K562 (cell line): ENCODE measurements at regions not wholly inside any gene's neighbourhood (a gene's known extent, or its start where the extent isn't known, plus 50 kb on each side); places are given as distances from the start of the nearest gene placed in this dataset.
A peak's percentile ranks its signal among the peaks of the same experiment; 100 is the strongest.

Experiments used
- ATAC-seq: fragments of 200-7000 bp; cut with Tn5 transposase; 3 replicates; pipeline ENCODE4 v1.9.1; 2020; ENCODE audit warnings: moderate library complexity
- BruUV-seq: library from RNA; stranded (reverse); fragments of 400-500 nt; replicated peaks from 2 replicates; lab custom pipeline; 2021; lab: Mats Ljungman, UMichigan
- CTCF ChIA-PET: fragments of 300-600 bp; formaldehyde crosslinking; extraction: SDS; loops from one replicate; lab custom pipeline; 2021; ENCODE audit warnings: low intra/inter-chr PET ratio; lab: Yijun Ruan, JAX
- POLR2A ChIA-PET: fragments of 300-600, 350-650 bp; sonication (Branson Sonifier 250); formaldehyde crosslinking; extraction: SDS; loops from one replicate; lab custom pipeline; 2021; ENCODE audit warnings: antibody characterized with exemption, inconsistent platforms; lab: Yijun Ruan, JAX
- DNase-seq, 4 experiments: peaks; one replicate each; pipeline versions ENCODE4 v3.0.0 to v3.0.0-alpha.2; 2011 to 2018; ENCODE audit warnings: low spot score in 3 of 4, mixed read lengths in 3 of 4; ENCODE audit errors: extremely low read depth in 1 of 4
- FAIRE-seq: peaks from 2 replicates; lab custom pipeline; 2011; peaks lifted over from hg19 to GRCh38; lab: Jason Lieb, UNC
- H2AFZ ChIP-seq: 2 replicates; pipeline ENCODE4 v1.6.0; 2011; ENCODE audit warnings: low read depth, low read length, control low read depth, inconsistent platforms
- H3K27ac ChIP-seq: fragments of 200-600 bp; 3 replicates; pipeline ENCODE4 v1.8.0; 2011; ENCODE audit warnings: low read depth, mild to moderate bottlenecking, control low read depth, inconsistent platforms, low read length, moderate library complexity, mixed read lengths; ENCODE audit errors: extremely low read depth
- H3K27me3 ChIP-seq, 2 experiments: fragments of 300-600 bp in 1 of 2; 2 replicates in 1 of 2; 3 replicates in 1 of 2; pipeline versions ENCODE4 v1.6.0 to v1.8.0; 2011; ENCODE audit warnings: inconsistent platforms in 2 of 2, low read length in 2 of 2, mild to moderate bottlenecking in 1 of 2, mixed read lengths in 1 of 2, moderate library complexity in 1 of 2; ENCODE audit not compliant: control insufficient read depth in 2 of 2, insufficient read depth in 2 of 2
- H3K36me3 ChIP-seq: fragments of 300-600 bp; 3 replicates; pipeline ENCODE4 v1.8.0; 2011; ENCODE audit warnings: mild to moderate bottlenecking, low read length, inconsistent platforms; ENCODE audit not compliant: control insufficient read depth, insufficient read depth
- H3K4me1 ChIP-seq, 2 experiments: fragments of 200-600 bp in 1 of 2; replicated peaks in 1 of 2; 2 replicates in 1 of 2; 3 replicates in 1 of 2; pipeline versions ENCODE4 v1.5.1 to v1.8.0; 2011; ENCODE audit warnings: inconsistent platforms in 2 of 2, low read length in 2 of 2, mild to moderate bottlenecking in 1 of 2, mixed read lengths in 1 of 2, moderate library complexity in 1 of 2; ENCODE audit not compliant: control insufficient read depth in 2 of 2, insufficient read depth in 2 of 2
- H3K4me2 ChIP-seq: 2 replicates; pipeline ENCODE4 v1.6.1; 2011; ENCODE audit warnings: low read length, control low read depth, inconsistent platforms, mixed read lengths; ENCODE audit not compliant: insufficient read depth
- H3K4me3 ChIP-seq: fragments of 200-600 bp; sonication (generic), shearing (Covaris generic); 2 replicates; pipeline ENCODE4 v1.5.1; 2016; ENCODE audit warnings: control low read depth, inconsistent platforms
- H3K79me2 ChIP-seq: fragments of 200-600 bp; 3 replicates; pipeline ENCODE4 v1.8.0; 2011; ENCODE audit warnings: low read length, inconsistent platforms; ENCODE audit not compliant: control insufficient read depth, insufficient read depth
- H3K9ac ChIP-seq, 2 experiments: 2 replicates each; pipeline versions ENCODE4 v1.6.0 to v1.6.1; 2011; ENCODE audit warnings: low read depth in 2 of 2, low read length in 2 of 2, control low read depth in 1 of 2, inconsistent platforms in 1 of 2, mild to moderate bottlenecking in 1 of 2, mixed read lengths in 1 of 2; ENCODE audit not compliant: insufficient read depth in 1 of 2
- H3K9me1 ChIP-seq: one replicate; pipeline ENCODE4 v1.6.0; 2011; ENCODE audit warnings: inconsistent platforms, mild to moderate bottlenecking, low read length, moderate library complexity; ENCODE audit not compliant: control insufficient read depth, insufficient read depth
- H3K9me3 ChIP-seq: replicated peaks from 2 replicates; pipeline ENCODE4 v1.5.1; 2011; ENCODE audit warnings: low read depth, low read length, inconsistent platforms; ENCODE audit not compliant: control insufficient read depth, insufficient read depth
- H4K20me1 ChIP-seq: replicated peaks from 2 replicates; pipeline ENCODE4 v1.6.1; 2011; ENCODE audit warnings: low read length, inconsistent platforms, mixed read lengths; ENCODE audit not compliant: control insufficient read depth, insufficient read depth
- FOXA3 ChIP-seq, 2 experiments: fragments of 450-650 bp in 1 of 2; sonication (generic) in 1 of 2; formaldehyde crosslinking; IDR thresholded peaks in 1 of 2; conservative IDR thresholded peaks in 1 of 2; 2 replicates each; pipeline versions ENCODE4 v1.4.0 to v1.8.0; 2020 to 2022; ENCODE audit warnings: mild to moderate bottlenecking in 2 of 2, missing genetic modification reagents in 1 of 2
- FOXJ2 ChIP-seq: fragments of 200-800 bp; sonication (Bioruptor generic); IDR thresholded peaks from 2 replicates; pipeline ENCODE4 v1.6.1; 2016; ENCODE audit warnings: missing genetic modification characterization, missing compliant biosample characterization
- PTTG1 ChIP-seq: fragments of 450-650 bp; IDR thresholded peaks from 2 replicates; pipeline ENCODE4 v1.6.1; 2016; ENCODE audit warnings: low read depth, mild to moderate bottlenecking, missing genetic modification characterization, missing compliant biosample characterization
- ZNF449 ChIP-seq: fragments of 250-450 bp; sonication (Bioruptor Pico); IDR thresholded peaks from 2 replicates; pipeline ENCODE4 v1.8.0; 2022; ENCODE audit warnings: moderate library complexity, mild to moderate bottlenecking, inconsistent platforms
- WGBS: fragments of 100-300 bp; shearing (Covaris generic); methylation state at CpG from one replicate; pipeline ENCODE4 v1.1.6; 2016; ENCODE audit warnings: low coverage, mixed read lengths; ENCODE audit not compliant: insufficient coverage; ENCODE audit errors: missing lambda C conversion rate; 5-methylcytosine and 5-hydroxymethylcytosine counted together
- in situ Hi-C: fragments of 300-500 bp; cut with MboI; formaldehyde crosslinking; loops from 4 replicates; pipeline ENCODE4 v1.15.0; 2018; ENCODE audit warnings: inconsistent platforms, mixed read lengths
- intact Hi-C: fragments of 100-400 bp; cut with micrococcal nuclease; formaldehyde crosslinking; loops from 2 replicates; pipeline ENCODE4 v1.14.2; 2022

- WGBS: 4% methylated on average over 3 of the region's 4 CpGs
- Histone ChIP-seq H3K27ac (no peak overlapping the region), H3K79me2 (no peaks in the 10 kb centered on the region), H3K9me3 (no peaks in the 10 kb centered on the region), H3K4me3 (no peak overlapping the region), H3K9me1 (no peaks in the 10 kb centered on the region), H3K4me1 (no peaks in the 10 kb centered on the region), H3K27me3 (no peaks in the 10 kb centered on the region; a peak in 2 of 5 replicates), H3K4me2 (no peak overlapping the region), H4K20me1 (no peaks in the 10 kb centered on the region), H2AFZ (no peak overlapping the region), H3K9ac (no peak overlapping the region), H3K36me3 (no peaks in the 10 kb centered on the region)
- in situ Hi-C loops (no loop called here), intact Hi-C loops (no loop called here)
- no TSS peak for BruUV-seq
- DNase-seq (no peak), ATAC-seq (no peak), FAIRE-seq (no peak)
- TF ChIP-seq FOXA3 (CRISPR knock-in tag; conservative IDR thresholded peaks at IDR 0.05 in 1 of 2, IDR thresholded peaks at IDR 0.05 in 1 of 2): peak in 1 of 2 experiments; percentile 36; a peak in 1 of 4 replicates
- no peak for TF ChIP-seq ZNF449 (CRISPR knock-in tag)
- TF ChIP-seq PTTG1 (tag): no peak
- TF ChIP-seq FOXJ2 (tag): no peak
- POLR2A ChIA-PET: no interaction called here
- CTCF ChIA-PET: no interaction called here
These were observed 73.9 kb upstream of the OXGR1 start for GRCh38 chr13:97068151-97068550.
